SK-N-SH treated with all-trans-retinoic acid at 6 μM for 48 hours (cell line): ENCODE measurements at regions not wholly inside any gene's neighbourhood (a gene's known extent, or its start where the extent isn't known, plus 50 kb on each side); places are given as distances from the start of the nearest gene placed in this dataset.

ENCODE experiments used
- ATAC-seq: fragments of 200-7000 bp; cut with Tn5 transposase; 3 replicates; pipeline ENCODE4 v1.9.1; 2020; ENCODE audit warnings: mild to moderate bottlenecking, moderate library complexity
- ARNTL ChIP-seq: fragments of 450-650 bp; formaldehyde crosslinking; IDR thresholded peaks from 2 replicates; pipeline ENCODE4 v1.5.0; 2020; ENCODE audit warnings: low read depth, mild to moderate bottlenecking, moderate library complexity, borderline replicate concordance
- CREB5 ChIP-seq: fragments of 250-450 bp; sonication (Bioruptor Pico); IDR thresholded peaks from 2 replicates; pipeline ENCODE4 v1.5.1; 2020; ENCODE audit warnings: low read depth, mild to moderate bottlenecking, moderate library complexity
- CSDC2 ChIP-seq: fragments of 250-450 bp; sonication (Bioruptor Pico); IDR thresholded peaks from 2 replicates; pipeline ENCODE4 v1.5.0; 2020; ENCODE audit warnings: mild to moderate bottlenecking, moderate library complexity
- CSRNP3 ChIP-seq: fragments of 250-450 bp; sonication (Bioruptor Pico); IDR thresholded peaks from 2 replicates; pipeline ENCODE4 v1.5.1; 2021; ENCODE audit warnings: mild to moderate bottlenecking, moderate library complexity
- ESRRG ChIP-seq: fragments of 250-450 bp; sonication (Bioruptor Pico); IDR thresholded peaks from 2 replicates; pipeline ENCODE4 v1.6.1; 2021; ENCODE audit warnings: mild to moderate bottlenecking
- ISL1 ChIP-seq: fragments of 250-450 bp; sonication (Bioruptor Pico); IDR thresholded peaks from 2 replicates; pipeline ENCODE4 v2.1.2; 2022; ENCODE audit warnings: mild to moderate bottlenecking, moderate library complexity
- PATZ1 ChIP-seq: fragments of 250-450 bp; sonication (Bioruptor Pico); IDR thresholded peaks from 2 replicates; pipeline ENCODE4 v1.8.0; 2020; ENCODE audit warnings: mild to moderate bottlenecking, moderate library complexity, borderline replicate concordance
- POU6F1 ChIP-seq: fragments of 250-450 bp; sonication (Bioruptor Pico); IDR thresholded peaks from 2 replicates; pipeline ENCODE4 v1.8.0; 2021; ENCODE audit warnings: low read depth, mild to moderate bottlenecking, moderate library complexity, borderline replicate concordance
- PPARA ChIP-seq: fragments of 250-450 bp; sonication (Bioruptor Pico); IDR thresholded peaks from 2 replicates; pipeline ENCODE4 v1.5.0; 2020; ENCODE audit warnings: mild to moderate bottlenecking, borderline replicate concordance
- RARB ChIP-seq: fragments of 250-450 bp; sonication (Bioruptor Pico); IDR thresholded peaks from 2 replicates; pipeline ENCODE4 v1.8.0; 2021; ENCODE audit warnings: mild to moderate bottlenecking, moderate library complexity
- SNAI2 ChIP-seq: fragments of 250-450 bp; sonication (Bioruptor Pico); IDR thresholded peaks from 2 replicates; pipeline ENCODE4 v1.5.0; 2020; ENCODE audit warnings: mild to moderate bottlenecking, moderate library complexity
- TCF4 ChIP-seq: fragments of 250-450 bp; sonication (Bioruptor Pico); IDR thresholded peaks from 2 replicates; pipeline ENCODE4 v1.8.0; 2021; ENCODE audit warnings: mild to moderate bottlenecking, moderate library complexity, borderline replicate concordance
- TOX ChIP-seq: fragments of 250-450 bp; sonication (Bioruptor Pico); IDR thresholded peaks from 2 replicates; pipeline ENCODE4 v1.8.0; 2021; ENCODE audit warnings: mild to moderate bottlenecking, moderate library complexity, borderline replicate concordance
- TSHZ2 ChIP-seq: fragments of 250-450 bp; sonication (Bioruptor Pico); IDR thresholded peaks from 2 replicates; pipeline ENCODE4 v1.5.0; 2020; ENCODE audit warnings: mild to moderate bottlenecking, moderate library complexity
- ZC3H10 ChIP-seq: fragments of 250-450 bp; sonication (Bioruptor Pico); IDR thresholded peaks from 2 replicates; pipeline ENCODE4 v1.5.1; 2021; ENCODE audit warnings: mild to moderate bottlenecking, moderate library complexity
- ZFP30 ChIP-seq: fragments of 450-650 bp; formaldehyde crosslinking; IDR thresholded peaks from 2 replicates; pipeline ENCODE4 v1.5.0; 2022; ENCODE audit warnings: mild to moderate bottlenecking, moderate library complexity
- ZNF565 ChIP-seq: fragments of 450-650 bp; formaldehyde crosslinking; conservative IDR thresholded peaks from 2 replicates; pipeline ENCODE4 v1.5.0; 2020; ENCODE audit warnings: low read depth, mild to moderate bottlenecking, moderate library complexity
- ZNF70 ChIP-seq: fragments of 450-650 bp; formaldehyde crosslinking; IDR thresholded peaks from 2 replicates; pipeline ENCODE4 v1.5.0; 2020; ENCODE audit warnings: mild to moderate bottlenecking, moderate library complexity
- ZNF8 ChIP-seq: fragments of 450-650 bp; formaldehyde crosslinking; IDR thresholded peaks from 2 replicates; pipeline ENCODE4 v1.5.0; 2020; ENCODE audit warnings: mild to moderate bottlenecking, moderate library complexity

GRCh38 chr9:7516376-7516775 is 283.2 kb downstream of the DMAC1 start (continued):
- TF ChIP-seq CSRNP3 (CRISPR knock-in tag): no peak

GRCh38 chr9:7510199-7510598 is 289.4 kb downstream of the DMAC1 start:
- peak; percentile 53; the same call in 2 of the 3 replicates for ATAC-seq
- TF ChIP-seq ZFP30 (CRISPR knock-in tag): no peak
- peak; percentile 53; the same call in 1 of the 2 replicates for TF ChIP-seq TCF4 (CRISPR knock-in tag)
- TF ChIP-seq PATZ1 (CRISPR knock-in tag): no peak

- no peak for TF ChIP-seq CREB5 (CRISPR knock-in tag)
- no peak for TF ChIP-seq ZFP30 (CRISPR knock-in tag)
- TF ChIP-seq ARNTL (CRISPR knock-in tag): no peak
- TF ChIP-seq TOX (CRISPR knock-in tag): no peak
- TF ChIP-seq SNAI2: no peak
- TF ChIP-seq PPARA (CRISPR knock-in tag): no peak
- TF ChIP-seq ZNF70: no peak
- TF ChIP-seq ESRRG (CRISPR knock-in tag): no peak
- TF ChIP-seq POU6F1 (CRISPR knock-in tag): no peak
- TF ChIP-seq ZNF8 (CRISPR knock-in tag): no peak
- no peak for TF ChIP-seq CSDC2 (CRISPR knock-in tag)
- TF ChIP-seq ZC3H10 (CRISPR knock-in tag): no peak
- no peak for ATAC-seq
Observed at GRCh38 chr9:7509576-7510145, 289.9 kb downstream of the DMAC1 start.

GRCh38 chr9:7508516-7508915 is 291.1 kb downstream of the DMAC1 start:
- no peak for ATAC-seq
- no peak for TF ChIP-seq TOX (CRISPR knock-in tag)
- no peak for TF ChIP-seq ISL1 (CRISPR knock-in tag)
- TF ChIP-seq ZNF70: no peak
- TF ChIP-seq CREB5 (CRISPR knock-in tag): no peak
- no peak for TF ChIP-seq CSRNP3 (CRISPR knock-in tag)
- no peak for TF ChIP-seq POU6F1 (CRISPR knock-in tag)
- no peak for TF ChIP-seq TCF4 (CRISPR knock-in tag)
- no peak for TF ChIP-seq RARB
- no peak for TF ChIP-seq TSHZ2 (CRISPR knock-in tag)
- no peak for TF ChIP-seq PATZ1 (CRISPR knock-in tag)
- no peak for TF ChIP-seq ZNF565 (CRISPR knock-in tag)
